OCI-LY7 (cell line): ENCODE measurements at regions not wholly inside any gene's neighbourhood (a gene's known extent, or its start where the extent isn't known, plus 50 kb on each side); places are given as distances from the start of the nearest gene placed in this dataset.

Experiments
- EZH2phosphoT487 ChIP-seq: fragments of 200-600 bp; sonication (generic); IDR thresholded peaks from 2 replicates; pipeline ENCODE4 v1.6.1; 2018; ENCODE audit warnings: low read depth, borderline replicate concordance, mild to moderate bottlenecking, mixed run types, antibody characterized with exemption, low read length, moderate library complexity, mixed read lengths
- TF ChIP-seq, protein P1 (sequence below): fragments of 200-600 bp; sonication (generic); conservative IDR thresholded peaks from 2 replicates; pipeline ENCODE4 v1.5.1; 2014; ENCODE audit warnings: mild to moderate bottlenecking, antibody characterized with exemption, low read length, moderate library complexity, mixed read lengths

DNA sequence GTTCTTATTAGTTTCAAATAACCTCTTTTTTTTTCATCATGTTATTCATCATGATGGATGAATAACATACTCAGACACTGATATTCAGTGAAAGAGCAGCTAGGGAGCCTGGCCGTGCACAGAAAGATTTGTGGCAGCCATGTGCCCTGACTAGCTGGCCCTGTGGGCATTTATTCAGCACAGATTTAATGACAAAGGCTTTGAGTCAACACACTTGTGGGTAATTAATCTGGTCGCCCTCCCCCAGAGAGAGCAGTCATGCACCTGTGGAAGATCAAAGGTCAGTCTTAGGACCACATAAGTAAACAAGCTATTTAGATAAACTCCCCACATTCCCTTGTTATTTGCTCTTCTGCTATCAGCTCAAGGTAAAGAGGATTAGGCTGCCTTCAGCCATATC is 153.2 kb upstream of the HMCN1 start:
- TF ChIP-seq, protein P1, sequence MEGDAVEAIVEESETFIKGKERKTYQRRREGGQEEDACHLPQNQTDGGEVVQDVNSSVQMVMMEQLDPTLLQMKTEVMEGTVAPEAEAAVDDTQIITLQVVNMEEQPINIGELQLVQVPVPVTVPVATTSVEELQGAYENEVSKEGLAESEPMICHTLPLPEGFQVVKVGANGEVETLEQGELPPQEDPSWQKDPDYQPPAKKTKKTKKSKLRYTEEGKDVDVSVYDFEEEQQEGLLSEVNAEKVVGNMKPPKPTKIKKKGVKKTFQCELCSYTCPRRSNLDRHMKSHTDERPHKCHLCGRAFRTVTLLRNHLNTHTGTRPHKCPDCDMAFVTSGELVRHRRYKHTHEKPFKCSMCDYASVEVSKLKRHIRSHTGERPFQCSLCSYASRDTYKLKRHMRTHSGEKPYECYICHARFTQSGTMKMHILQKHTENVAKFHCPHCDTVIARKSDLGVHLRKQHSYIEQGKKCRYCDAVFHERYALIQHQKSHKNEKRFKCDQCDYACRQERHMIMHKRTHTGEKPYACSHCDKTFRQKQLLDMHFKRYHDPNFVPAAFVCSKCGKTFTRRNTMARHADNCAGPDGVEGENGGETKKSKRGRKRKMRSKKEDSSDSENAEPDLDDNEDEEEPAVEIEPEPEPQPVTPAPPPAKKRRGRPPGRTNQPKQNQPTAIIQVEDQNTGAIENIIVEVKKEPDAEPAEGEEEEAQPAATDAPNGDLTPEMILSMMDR = no peak
- TF ChIP-seq EZH2phosphoT487 = no peak
